Left ventricle myocardium inferior (tissue), 1 donor: ENCODE measurements at regions not wholly inside any gene's neighbourhood (a gene's known extent, or its start where the extent isn't known, plus 50 kb on each side); places are given as distances from the start of the nearest gene placed in this dataset.

Experiments
- DNase-seq: peaks from one replicate; pipeline ENCODE4 v3.0.0-alpha.2; 2020
- H3K27ac ChIP-seq: fragments of 200-600 bp; replicated peaks from 2 replicates; pipeline ENCODE4 v1.8.0; 2021
- H3K27me3 ChIP-seq: fragments of 200-600 bp; 2 replicates; pipeline ENCODE4 v1.8.0; 2021; ENCODE audit warnings: low read depth
- H3K36me3 ChIP-seq: fragments of 200-600 bp; 2 replicates; pipeline ENCODE4 v1.8.0; 2021
- H3K4me1 ChIP-seq: fragments of 200-600 bp; 2 replicates; pipeline ENCODE4 v1.8.0; 2021
- H3K4me3 ChIP-seq: fragments of 200-600 bp; 2 replicates; pipeline ENCODE4 v1.8.0; 2021; ENCODE audit warnings: mild to moderate bottlenecking, moderate library complexity
- H3K9me3 ChIP-seq: fragments of 200-600 bp; replicated peaks from 2 replicates; pipeline ENCODE4 v1.8.0; 2021
- intact Hi-C: fragments of 100-400 bp; cut with micrococcal nuclease; formaldehyde crosslinking; loops from one replicate; pipeline ENCODE4 v1.11.0; 2022
- TF ChIP-seq, protein P1 (sequence below): fragments of 200-600 bp; IDR thresholded peaks from 2 replicates; pipeline ENCODE4 v1.8.0; 2021; ENCODE audit warnings: antibody characterized with exemption, mild to moderate bottlenecking, borderline replicate concordance
- donor health status: DM: no; HTN: yes; CAD: no; lungs with severe emphysema.

DNA sequence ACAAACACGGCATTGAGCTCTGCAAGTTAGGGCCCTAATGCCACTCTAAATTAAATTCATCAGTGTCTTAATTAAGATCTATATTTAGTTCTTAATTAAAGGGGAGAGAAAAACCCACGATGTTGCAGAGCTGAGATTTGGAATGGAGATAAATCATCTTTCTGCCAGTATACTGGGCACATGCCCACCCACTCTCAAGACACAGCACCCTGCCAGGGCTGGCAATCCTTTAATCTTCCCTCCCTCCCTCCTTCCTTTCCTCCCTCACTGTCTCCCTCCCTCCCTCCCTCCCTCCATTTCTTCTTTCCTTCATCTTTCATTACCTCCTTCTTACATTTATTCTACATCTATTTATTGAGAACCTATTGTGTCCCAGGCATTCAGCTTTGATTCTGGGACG, 194.8 kb downstream of the BUD13 start:
- H3K4me3 ChIP-seq = no peak overlapping the region
- DNase-seq = no peak
- H3K27ac ChIP-seq = no peak overlapping the region
- TF ChIP-seq, protein P1, sequence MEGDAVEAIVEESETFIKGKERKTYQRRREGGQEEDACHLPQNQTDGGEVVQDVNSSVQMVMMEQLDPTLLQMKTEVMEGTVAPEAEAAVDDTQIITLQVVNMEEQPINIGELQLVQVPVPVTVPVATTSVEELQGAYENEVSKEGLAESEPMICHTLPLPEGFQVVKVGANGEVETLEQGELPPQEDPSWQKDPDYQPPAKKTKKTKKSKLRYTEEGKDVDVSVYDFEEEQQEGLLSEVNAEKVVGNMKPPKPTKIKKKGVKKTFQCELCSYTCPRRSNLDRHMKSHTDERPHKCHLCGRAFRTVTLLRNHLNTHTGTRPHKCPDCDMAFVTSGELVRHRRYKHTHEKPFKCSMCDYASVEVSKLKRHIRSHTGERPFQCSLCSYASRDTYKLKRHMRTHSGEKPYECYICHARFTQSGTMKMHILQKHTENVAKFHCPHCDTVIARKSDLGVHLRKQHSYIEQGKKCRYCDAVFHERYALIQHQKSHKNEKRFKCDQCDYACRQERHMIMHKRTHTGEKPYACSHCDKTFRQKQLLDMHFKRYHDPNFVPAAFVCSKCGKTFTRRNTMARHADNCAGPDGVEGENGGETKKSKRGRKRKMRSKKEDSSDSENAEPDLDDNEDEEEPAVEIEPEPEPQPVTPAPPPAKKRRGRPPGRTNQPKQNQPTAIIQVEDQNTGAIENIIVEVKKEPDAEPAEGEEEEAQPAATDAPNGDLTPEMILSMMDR = no peak
- H3K27me3 ChIP-seq = peaks cover 50% of the 10 kb centered on the region
- H3K4me1 ChIP-seq = peaks cover 40% of the 10 kb centered on the region
- intact Hi-C loops = no loop called here
- H3K36me3 ChIP-seq = no peaks in the 10 kb centered on the region
- no peaks in the 10 kb centered on the region for H3K9me3 ChIP-seq

DNA sequence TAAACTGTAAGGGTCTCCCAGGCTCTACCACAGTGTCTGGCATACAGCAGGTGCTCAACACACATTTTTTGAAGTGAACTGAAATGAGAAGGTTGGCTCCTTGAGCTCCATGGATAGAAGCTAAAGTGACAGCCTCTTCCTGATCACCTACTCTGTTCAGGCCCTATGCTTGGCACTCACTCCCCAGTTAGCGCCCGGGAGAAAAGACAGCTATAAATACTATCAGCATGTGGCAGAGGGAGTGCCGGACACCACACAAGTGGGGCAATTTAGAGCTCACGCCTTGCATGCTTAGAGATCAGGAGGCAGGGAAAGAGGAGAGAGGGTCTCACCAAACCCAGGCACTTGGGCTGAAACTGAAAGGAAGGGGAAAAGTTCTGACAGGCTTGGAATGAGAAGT, 195.5 kb downstream of the BUD13 start:
- Histone ChIP-seq H3K4me1 (peaks cover 40% of the 10 kb centered on the region), H3K27me3 (peaks cover 45% of the 10 kb centered on the region), H3K27ac (no peak overlapping the region), H3K4me3 (no peak overlapping the region), H3K9me3 (no peaks in the 10 kb centered on the region), H3K36me3 (no peaks in the 10 kb centered on the region)
- DNase-seq = no peak
- intact Hi-C loops = no loop called here
- TF ChIP-seq, protein P1 = no peak

DNA sequence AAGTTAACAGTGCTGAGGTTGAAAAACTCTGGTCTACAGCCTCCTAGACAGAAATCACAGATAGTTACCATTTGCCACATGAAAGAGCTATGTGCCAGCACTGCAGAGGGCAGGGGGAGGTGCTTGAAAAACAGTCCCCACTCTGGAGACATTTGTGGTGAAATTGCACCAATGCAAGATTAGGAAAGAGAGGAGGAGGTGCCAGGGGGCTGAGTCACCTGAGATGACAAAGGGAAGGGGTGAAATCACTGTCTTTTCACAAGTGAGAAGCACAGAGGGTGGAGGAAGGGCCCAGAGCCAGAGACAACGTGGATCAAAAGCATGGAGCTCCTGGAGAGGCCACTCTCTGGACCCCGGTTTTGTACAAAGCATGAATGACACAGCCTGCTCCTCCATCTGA, 196.3 kb downstream of the BUD13 start:
- Histone ChIP-seq H3K27ac (no peak overlapping the region), H3K9me3 (no peaks in the 10 kb centered on the region), H3K4me1 (peaks cover 40% of the 10 kb centered on the region), H3K4me3 (no peak overlapping the region), H3K27me3 (peaks cover 37% of the 10 kb centered on the region), H3K36me3 (no peaks in the 10 kb centered on the region)
- no peak for DNase-seq
- intact Hi-C loops = no loop called here
- TF ChIP-seq, protein P1 = no peak

DNA sequence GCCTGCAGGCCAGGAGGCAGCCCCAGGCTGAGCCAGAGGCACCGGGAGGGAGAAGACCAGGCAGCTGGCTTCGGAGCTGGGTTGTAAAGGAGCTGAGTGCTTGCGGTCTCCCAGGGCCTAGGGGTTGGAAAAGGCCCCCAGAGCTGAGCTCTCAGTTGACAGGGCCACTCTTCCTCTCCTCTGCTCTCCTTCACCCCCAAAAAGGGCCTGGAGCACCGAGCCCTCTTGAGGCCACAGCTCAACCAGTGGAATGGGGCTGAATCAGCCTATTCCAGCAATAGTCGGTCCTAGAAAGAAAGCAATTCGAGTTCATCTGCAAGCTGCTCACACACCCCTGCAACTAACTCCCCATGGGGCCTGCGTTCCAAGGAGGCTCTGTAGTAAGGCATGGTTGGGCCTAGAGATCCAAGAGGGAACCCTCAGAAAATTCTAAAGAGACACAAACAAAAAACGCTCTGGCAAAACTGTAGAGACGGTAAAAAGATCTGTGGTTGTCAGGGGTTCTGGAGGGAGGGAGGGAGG, 205.0 kb downstream of the BUD13 start:
- H3K4me1 ChIP-seq = peaks cover 13% of the 10 kb centered on the region
- no peak for DNase-seq
- no peak overlapping the region for H3K27ac ChIP-seq
- TF ChIP-seq, protein P1 = no peak
- intact Hi-C loops = no loop called here
- peaks cover 12% of the 10 kb centered on the region for H3K9me3 ChIP-seq
- no peaks in the 10 kb centered on the region for H3K27me3 ChIP-seq
- no peaks in the 10 kb centered on the region for H3K36me3 ChIP-seq
- H3K4me3 ChIP-seq = no peak overlapping the region

DNA sequence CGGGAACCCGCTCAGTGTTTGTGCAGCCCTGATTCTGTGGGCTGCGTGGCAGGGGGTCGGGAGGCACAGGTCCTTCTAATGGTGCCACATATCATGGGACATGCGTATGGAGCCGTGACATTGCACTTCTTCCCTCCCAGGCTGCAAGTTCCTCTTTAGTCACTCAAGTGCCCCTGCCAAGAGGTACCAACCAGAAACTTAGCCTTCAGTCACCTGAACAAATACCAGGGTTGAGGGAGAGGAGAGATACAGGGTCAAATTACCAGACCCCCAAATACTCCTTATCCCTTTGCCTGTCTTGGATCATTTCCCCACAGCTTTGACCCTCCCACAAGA, 209.1 kb downstream of the BUD13 start:
- H3K4me3 ChIP-seq = no peak overlapping the region
- no peaks in the 10 kb centered on the region for H3K27me3 ChIP-seq
- TF ChIP-seq, protein P1 = no peak
- peaks cover 12% of the 10 kb centered on the region for H3K9me3 ChIP-seq
- no peak for DNase-seq
- intact Hi-C loops = no loop called here
- H3K27ac ChIP-seq = peak overlapping the region; percentile 50
- peaks cover 17% of the 10 kb centered on the region for H3K4me1 ChIP-seq
- H3K36me3 ChIP-seq = no peaks in the 10 kb centered on the region
